Lower leg skin (tissue), 3 donors: ENCODE measurements at regions not wholly inside any gene's neighbourhood (a gene's known extent, or its start where the extent isn't known, plus 50 kb on each side); places are given as distances from the start of the nearest gene placed in this dataset.

ENCODE experiments used
- CTCF ChIP-seq, 3 donors: fragments of 450-650 bp; IDR thresholded peaks; one replicate each; pipeline ENCODE4 v1.5.1; 2016; ENCODE audit warnings: antibody characterized with exemption in 3 of 3, mild to moderate bottlenecking in 3 of 3, moderate library complexity in 2 of 3
- POLR2A ChIP-seq, 2 donors: fragments of 450-650 bp; IDR thresholded peaks; one replicate each; pipeline ENCODE4 v1.6.1; 2016 to 2017; ENCODE audit warnings: antibody characterized with exemption in 2 of 2, mild to moderate bottlenecking in 1 of 2, moderate library complexity in 1 of 2

GRCh38 chr3:72663429-72663828 lies 184.8 kb downstream of the SHQ1 start:
- TF ChIP-seq POLR2A (IDR thresholded peaks at IDR 0.05) (no peak), CTCF (IDR thresholded peaks at IDR 0.05) (no peak)
